HL-60 (cell line): ENCODE measurements at regions not wholly inside any gene's neighbourhood (a gene's known extent, or its start where the extent isn't known, plus 50 kb on each side); places are given as distances from the start of the nearest gene placed in this dataset.

Experiments used
- GABPA ChIP-seq: IDR thresholded peaks from 2 replicates; pipeline ENCODE4 v1.6.1; 2012; ENCODE audit warnings: low read depth
- POLR2AphosphoS5 ChIP-seq: IDR thresholded peaks from 2 replicates; pipeline ENCODE4 v1.6.1; 2012; ENCODE audit warnings: low read depth
- SPI1 ChIP-seq: IDR thresholded peaks from 2 replicates; pipeline ENCODE4 v1.6.1; 2012; ENCODE audit warnings: low read depth, mild to moderate bottlenecking, borderline replicate concordance
- TF ChIP-seq, protein P1 (sequence below): IDR thresholded peaks from one replicate; pipeline ENCODE4 v1.5.1; 2011; ENCODE audit warnings: low read length, control low read depth, inconsistent platforms; ENCODE audit not compliant: insufficient read depth
- TF ChIP-seq, protein P2 (sequence below): IDR thresholded peaks from 2 replicates; pipeline ENCODE4 v1.6.1; 2012; ENCODE audit warnings: low read depth; ENCODE audit not compliant: insufficient replicate concordance

DNA sequence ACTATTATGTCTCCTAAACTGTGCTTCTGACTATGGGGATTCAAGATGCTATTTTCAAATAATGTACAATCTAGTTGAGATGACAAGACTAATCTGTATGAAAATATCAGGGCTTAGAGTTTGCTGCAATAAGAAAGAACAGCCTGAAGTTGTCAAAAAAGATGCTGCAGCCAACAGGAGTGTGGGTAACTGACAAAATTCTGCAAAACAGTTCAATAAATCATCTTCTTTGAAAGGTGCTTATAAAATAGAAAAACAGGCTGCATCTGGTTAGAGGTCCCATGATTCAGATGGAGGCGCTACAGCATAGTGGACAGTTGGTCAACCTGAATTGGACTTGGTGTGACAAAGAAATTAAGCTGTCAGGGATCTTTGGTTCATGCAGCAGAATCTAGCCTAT is 511.0 kb downstream of the XPNPEP1 start:
- TF ChIP-seq, protein P1, sequence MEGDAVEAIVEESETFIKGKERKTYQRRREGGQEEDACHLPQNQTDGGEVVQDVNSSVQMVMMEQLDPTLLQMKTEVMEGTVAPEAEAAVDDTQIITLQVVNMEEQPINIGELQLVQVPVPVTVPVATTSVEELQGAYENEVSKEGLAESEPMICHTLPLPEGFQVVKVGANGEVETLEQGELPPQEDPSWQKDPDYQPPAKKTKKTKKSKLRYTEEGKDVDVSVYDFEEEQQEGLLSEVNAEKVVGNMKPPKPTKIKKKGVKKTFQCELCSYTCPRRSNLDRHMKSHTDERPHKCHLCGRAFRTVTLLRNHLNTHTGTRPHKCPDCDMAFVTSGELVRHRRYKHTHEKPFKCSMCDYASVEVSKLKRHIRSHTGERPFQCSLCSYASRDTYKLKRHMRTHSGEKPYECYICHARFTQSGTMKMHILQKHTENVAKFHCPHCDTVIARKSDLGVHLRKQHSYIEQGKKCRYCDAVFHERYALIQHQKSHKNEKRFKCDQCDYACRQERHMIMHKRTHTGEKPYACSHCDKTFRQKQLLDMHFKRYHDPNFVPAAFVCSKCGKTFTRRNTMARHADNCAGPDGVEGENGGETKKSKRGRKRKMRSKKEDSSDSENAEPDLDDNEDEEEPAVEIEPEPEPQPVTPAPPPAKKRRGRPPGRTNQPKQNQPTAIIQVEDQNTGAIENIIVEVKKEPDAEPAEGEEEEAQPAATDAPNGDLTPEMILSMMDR: no peak
- TF ChIP-seq POLR2AphosphoS5: no peak
- TF ChIP-seq, protein P2, sequence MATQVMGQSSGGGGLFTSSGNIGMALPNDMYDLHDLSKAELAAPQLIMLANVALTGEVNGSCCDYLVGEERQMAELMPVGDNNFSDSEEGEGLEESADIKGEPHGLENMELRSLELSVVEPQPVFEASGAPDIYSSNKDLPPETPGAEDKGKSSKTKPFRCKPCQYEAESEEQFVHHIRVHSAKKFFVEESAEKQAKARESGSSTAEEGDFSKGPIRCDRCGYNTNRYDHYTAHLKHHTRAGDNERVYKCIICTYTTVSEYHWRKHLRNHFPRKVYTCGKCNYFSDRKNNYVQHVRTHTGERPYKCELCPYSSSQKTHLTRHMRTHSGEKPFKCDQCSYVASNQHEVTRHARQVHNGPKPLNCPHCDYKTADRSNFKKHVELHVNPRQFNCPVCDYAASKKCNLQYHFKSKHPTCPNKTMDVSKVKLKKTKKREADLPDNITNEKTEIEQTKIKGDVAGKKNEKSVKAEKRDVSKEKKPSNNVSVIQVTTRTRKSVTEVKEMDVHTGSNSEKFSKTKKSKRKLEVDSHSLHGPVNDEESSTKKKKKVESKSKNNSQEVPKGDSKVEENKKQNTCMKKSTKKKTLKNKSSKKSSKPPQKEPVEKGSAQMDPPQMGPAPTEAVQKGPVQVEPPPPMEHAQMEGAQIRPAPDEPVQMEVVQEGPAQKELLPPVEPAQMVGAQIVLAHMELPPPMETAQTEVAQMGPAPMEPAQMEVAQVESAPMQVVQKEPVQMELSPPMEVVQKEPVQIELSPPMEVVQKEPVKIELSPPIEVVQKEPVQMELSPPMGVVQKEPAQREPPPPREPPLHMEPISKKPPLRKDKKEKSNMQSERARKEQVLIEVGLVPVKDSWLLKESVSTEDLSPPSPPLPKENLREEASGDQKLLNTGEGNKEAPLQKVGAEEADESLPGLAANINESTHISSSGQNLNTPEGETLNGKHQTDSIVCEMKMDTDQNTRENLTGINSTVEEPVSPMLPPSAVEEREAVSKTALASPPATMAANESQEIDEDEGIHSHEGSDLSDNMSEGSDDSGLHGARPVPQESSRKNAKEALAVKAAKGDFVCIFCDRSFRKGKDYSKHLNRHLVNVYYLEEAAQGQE: no peak
- no peak for TF ChIP-seq GABPA
- TF ChIP-seq SPI1: no peak
